Epithelial cell of esophagus (primary cell): ENCODE measurements at regions not wholly inside any gene's neighbourhood (a gene's known extent, or its start where the extent isn't known, plus 50 kb on each side); places are given as distances from the start of the nearest gene placed in this dataset.

Source experiments
- DNase-seq: peaks from one replicate; pipeline ENCODE4 v3.0.0; 2010; ENCODE audit warnings: low read depth
- H3K4me3 ChIP-seq: 2 replicates; pipeline ENCODE4 v1.5.1; 2011; ENCODE audit warnings: mild to moderate bottlenecking, low read length, control low read depth
- TF ChIP-seq, protein P1 (sequence below): IDR thresholded peaks from 2 replicates; pipeline ENCODE4 v1.5.1; 2011; ENCODE audit warnings: low read depth, mild to moderate bottlenecking, low read length, control low read depth, inconsistent platforms; ENCODE audit not compliant: insufficient read depth; ENCODE audit errors: missing control alignments

DNA sequence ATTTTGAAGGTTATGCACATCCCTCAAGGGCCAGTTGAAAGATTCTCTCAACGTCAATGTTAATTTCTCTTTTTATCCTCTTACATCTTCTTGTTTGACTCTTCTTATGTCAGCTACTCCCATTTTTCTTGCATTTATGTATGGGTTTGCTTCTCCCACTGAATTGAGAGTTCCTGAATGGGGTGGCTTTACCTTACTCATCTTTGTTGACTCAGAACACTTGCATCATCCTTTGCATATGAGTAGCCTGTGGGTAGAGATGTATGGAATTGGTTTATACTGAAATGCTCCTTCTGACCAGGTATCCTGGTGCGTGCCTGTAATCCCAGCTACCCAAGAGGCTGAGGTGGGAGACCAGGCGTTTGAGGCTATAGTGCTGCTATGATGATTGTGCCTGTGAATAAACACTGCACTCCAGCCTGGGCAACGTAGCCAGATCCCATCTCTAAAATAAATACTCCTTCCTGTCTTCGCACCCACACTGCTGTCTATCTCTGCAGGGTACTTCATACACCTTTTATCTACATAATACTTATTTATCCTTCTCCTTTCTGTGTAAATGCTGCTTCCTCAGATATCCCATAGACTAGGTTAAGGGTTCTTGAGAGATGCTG lies 123.6 kb upstream of the DPH6 start:
- TF ChIP-seq, protein P1, sequence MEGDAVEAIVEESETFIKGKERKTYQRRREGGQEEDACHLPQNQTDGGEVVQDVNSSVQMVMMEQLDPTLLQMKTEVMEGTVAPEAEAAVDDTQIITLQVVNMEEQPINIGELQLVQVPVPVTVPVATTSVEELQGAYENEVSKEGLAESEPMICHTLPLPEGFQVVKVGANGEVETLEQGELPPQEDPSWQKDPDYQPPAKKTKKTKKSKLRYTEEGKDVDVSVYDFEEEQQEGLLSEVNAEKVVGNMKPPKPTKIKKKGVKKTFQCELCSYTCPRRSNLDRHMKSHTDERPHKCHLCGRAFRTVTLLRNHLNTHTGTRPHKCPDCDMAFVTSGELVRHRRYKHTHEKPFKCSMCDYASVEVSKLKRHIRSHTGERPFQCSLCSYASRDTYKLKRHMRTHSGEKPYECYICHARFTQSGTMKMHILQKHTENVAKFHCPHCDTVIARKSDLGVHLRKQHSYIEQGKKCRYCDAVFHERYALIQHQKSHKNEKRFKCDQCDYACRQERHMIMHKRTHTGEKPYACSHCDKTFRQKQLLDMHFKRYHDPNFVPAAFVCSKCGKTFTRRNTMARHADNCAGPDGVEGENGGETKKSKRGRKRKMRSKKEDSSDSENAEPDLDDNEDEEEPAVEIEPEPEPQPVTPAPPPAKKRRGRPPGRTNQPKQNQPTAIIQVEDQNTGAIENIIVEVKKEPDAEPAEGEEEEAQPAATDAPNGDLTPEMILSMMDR, result no peak
- peak; percentile 88 for DNase-seq

DNA sequence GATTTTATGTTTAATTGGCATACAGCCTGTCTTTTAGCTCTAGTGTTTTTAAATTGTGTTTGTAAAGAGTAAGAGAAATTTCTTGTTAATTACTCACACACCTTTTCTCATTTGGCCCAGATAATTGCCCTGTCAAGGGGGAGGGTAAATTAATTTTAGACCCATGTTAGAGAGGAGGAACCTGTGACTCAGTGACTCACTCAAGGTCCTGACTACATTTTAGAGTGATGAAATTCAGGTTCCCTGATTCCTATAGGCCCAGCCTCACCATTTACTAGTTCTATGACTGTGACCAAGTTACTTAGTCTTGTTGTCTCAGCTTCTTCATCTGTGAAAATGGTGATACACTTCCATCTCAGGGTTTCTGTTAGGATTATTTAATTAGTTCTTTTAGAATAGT lies 125.2 kb upstream of the DPH6 start:
- DNase-seq, result peak; percentile 86
- no peak overlapping the region for H3K4me3 ChIP-seq
- TF ChIP-seq, protein P1, result no peak

More for the DNA sequence above, 123.6 kb upstream of the DPH6 start:
- no peak overlapping the region for H3K4me3 ChIP-seq

DNA sequence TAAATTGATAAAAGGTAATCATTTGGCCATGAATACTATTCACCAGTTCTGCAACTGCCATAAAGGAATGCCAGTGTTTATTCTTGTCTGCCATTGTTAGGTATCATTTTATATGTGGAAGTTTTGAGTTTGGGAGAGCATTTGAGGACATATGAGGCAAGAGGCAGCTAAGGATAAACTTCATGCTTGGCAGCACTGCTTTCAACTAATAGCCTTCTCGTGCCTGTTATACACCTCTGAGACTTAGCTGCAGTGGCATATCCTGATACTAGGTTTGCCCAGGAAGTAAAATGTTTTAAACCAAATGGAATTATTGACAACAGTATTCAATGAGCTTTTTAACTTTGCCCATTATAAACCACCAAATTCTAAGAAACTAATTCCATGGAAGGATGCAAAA lies 126.0 kb upstream of the DPH6 start:
- no peak overlapping the region for H3K4me3 ChIP-seq
- TF ChIP-seq, protein P1, result no peak
- DNase-seq, result no peak

DNA sequence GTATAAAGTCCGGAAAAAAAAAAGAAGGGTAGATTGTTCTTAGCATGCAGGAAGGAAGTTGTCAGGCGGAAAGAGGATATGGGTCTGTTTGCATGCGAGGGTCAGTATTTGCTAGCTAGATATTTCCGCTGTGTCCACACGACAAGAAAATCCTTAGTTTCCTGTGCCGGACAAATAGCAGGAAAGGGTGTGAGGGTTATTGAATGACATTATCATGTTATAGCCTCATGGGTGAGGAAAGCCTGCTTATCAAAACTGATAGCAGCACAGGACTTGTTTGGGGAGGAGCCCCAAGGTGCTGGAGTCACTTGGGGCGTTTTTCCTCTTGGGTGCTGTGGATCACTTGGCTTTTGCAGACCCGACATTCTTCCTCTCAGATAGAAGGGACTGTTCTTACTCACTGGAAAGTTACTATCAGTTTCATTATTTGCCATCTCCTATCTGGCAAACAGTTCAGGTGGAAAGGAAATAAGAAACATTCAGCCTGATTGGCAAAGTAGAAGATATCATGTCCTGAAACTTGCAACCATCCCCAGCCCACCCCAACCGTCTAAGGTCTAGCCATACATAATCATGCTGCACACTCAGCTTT lies 127.2 kb upstream of the DPH6 start:
- TF ChIP-seq, protein P1, result no peak
- no peak overlapping the region for H3K4me3 ChIP-seq
- DNase-seq, result no peak

DNA sequence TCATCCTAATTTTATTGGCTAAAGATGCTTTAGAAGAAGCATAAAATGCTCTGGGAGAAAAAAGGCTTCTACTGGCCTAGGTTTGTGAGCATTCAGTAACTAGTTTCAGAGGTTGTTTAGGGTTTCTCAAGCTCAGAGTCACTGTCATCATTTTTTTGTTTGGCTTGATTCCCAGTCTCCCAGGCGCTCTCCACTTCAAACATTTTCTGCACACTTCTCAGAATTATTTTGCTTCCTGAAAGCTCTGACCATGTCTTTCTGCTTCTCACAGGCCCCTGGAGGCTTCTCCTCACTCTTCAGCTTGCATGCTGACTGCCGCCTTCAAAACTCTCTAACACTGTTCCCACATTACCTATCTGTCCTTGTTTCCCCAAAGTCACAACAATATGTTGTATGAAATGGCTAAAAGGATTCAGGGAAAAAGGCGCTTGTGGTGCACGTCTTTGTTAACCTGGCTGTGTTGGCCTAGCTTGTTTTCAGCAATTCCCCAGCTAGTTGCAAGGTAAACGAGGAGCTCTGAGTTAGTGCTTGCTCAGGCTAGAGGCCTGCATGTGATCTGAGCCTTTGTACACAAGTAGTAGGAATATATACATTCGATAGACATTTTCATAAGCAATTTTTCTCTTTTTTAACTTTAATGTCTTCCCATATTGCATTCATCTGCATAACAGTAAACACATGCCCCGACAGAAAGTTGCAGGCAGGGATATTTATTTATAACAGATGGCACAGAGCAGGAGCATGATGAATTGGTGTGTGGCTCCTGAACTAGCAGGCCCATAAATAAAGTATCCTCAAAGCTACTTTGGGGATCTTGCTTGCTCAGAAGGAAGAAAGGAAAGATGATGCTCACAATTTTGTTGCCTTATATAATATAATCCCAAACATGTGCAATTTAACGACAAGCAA lies 129.2 kb upstream of the DPH6 start:
- TF ChIP-seq, protein P1, result no peak
- no peak overlapping the region for H3K4me3 ChIP-seq
- DNase-seq, result peak; percentile 29

DNA sequence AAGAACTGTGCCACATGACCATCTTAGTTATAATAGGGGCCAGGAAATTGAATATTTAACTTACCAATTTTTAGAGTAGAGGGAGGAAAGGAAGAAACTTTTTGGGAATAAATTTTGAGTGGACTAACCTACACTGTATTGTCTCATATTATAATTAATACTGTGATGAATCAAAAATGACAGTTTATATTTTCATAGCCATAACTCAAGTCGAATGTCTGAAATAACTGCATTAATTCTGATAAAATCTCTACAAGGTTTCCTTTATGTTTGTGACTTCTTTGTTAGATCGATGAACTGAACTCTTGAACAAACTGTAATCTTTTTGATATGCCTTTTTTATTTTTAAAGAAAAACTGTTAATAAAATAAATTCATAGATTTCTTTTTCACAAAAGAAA lies 132.8 kb upstream of the DPH6 start:
- TF ChIP-seq, protein P1, result no peak
- DNase-seq, result no peak
- H3K4me3 ChIP-seq, result no peak overlapping the region
